Stomach (tissue), 8 donors: ENCODE measurements at regions not wholly inside any gene's neighbourhood (a gene's known extent, or its start where the extent isn't known, plus 50 kb on each side); places are given as distances from the start of the nearest gene placed in this dataset.

Experiments
- DNase-seq, 2 donors: peaks; one replicate each; pipeline versions ENCODE4 v3.0.0 to v3.0.0-alpha.2; 2013 to 2019
- H3K27ac ChIP-seq, 5 donors: fragments of 200-600 bp in 4 of 5; sonication (generic) in 4 of 5; one replicate each; pipeline ENCODE4 v1.5.1; 2013 to 2019; ENCODE audit warnings: mild to moderate bottlenecking in 1 of 5, moderate library complexity in 1 of 5
- H3K27me3 ChIP-seq, 3 donors: fragments of 200-600 bp; sonication (generic); one replicate each; pipeline ENCODE4 v1.5.1; 2017 to 2019; ENCODE audit warnings: mixed run types in 1 of 3
- H3K36me3 ChIP-seq, 4 donors: fragments of 200-600 bp; sonication (generic); 1 replicate in 3 of 4; 2 replicates in 1 of 4; pipeline ENCODE4 v1.5.1; 2016 to 2019
- H3K4me1 ChIP-seq, 4 donors: fragments of 200-600 bp; sonication (generic); one replicate each; pipeline ENCODE4 v1.5.1; 2016 to 2019
- H3K4me3 ChIP-seq, 4 donors: fragments of 200-600 bp; sonication (generic) in 3 of 4; one replicate each; pipeline ENCODE4 v1.5.1; 2016 to 2019; ENCODE audit warnings: mild to moderate bottlenecking in 1 of 4
- H3K9me3 ChIP-seq, 4 donors: fragments of 200-600 bp; sonication (generic); one replicate each; pipeline ENCODE4 v1.5.1; 2016 to 2019
- CTCF ChIP-seq, 7 experiments: fragments of 450-650 bp in 4 of 7; fragments of 200-600 bp in 3 of 7; sonication (generic) in 3 of 7; IDR thresholded peaks; one replicate each; pipeline ENCODE4 v1.5.1; 2016 to 2019; ENCODE audit warnings: antibody characterized with exemption in 7 of 7, control low read depth in 2 of 7, mild to moderate bottlenecking in 1 of 7
- EP300 ChIP-seq: sonication (generic); formaldehyde crosslinking; IDR thresholded peaks from one replicate; pipeline ENCODE4 v1.6.1; 2017; ENCODE audit warnings: antibody characterized with exemption
- POLR2A ChIP-seq, 4 donors: fragments of 450-650 bp; IDR thresholded peaks; one replicate each; pipeline ENCODE4 v1.6.1; 2016; ENCODE audit warnings: antibody characterized with exemption in 4 of 4, control low read depth in 2 of 4, mild to moderate bottlenecking in 1 of 4, moderate library complexity in 1 of 4
- POLR2AphosphoS5 ChIP-seq, 3 donors: sonication (generic); formaldehyde crosslinking; IDR thresholded peaks; one replicate each; pipeline ENCODE4 v1.6.1; 2016; ENCODE audit warnings: antibody characterized with exemption in 3 of 3
- WGBS, 5 donors: extraction: QIAGEN DNeasy Blood & Tissue Kit in 3 of 5; methylation state at CpG; one replicate each; pipeline versions ENCODE4 v1.1.5 to v1.1.7; 2013 to 2018; 5-methylcytosine and 5-hydroxymethylcytosine counted together
- intact Hi-C: fragments of 100-400 bp; cut with DNase I; formaldehyde crosslinking; loops from one replicate; pipeline ENCODE4 v1.15.1; 2023; ENCODE audit warnings: low total_unique reads
- donor health status: healthy with polysubstance abuse.
- donor health status: Bipolar disorder and iron deficiency.
- donor health status: healthy.

GRCh38 chr5:9789777-9790176, 159.6 kb upstream of the TAS2R1 start:
- H3K36me3 ChIP-seq: no peaks in the 10 kb centered on the region
- TF ChIP-seq EP300: no peak
- H3K9me3 ChIP-seq: no peaks in the 10 kb centered on the region
- no peaks in the 10 kb centered on the region for H3K27me3 ChIP-seq
- no peak for DNase-seq
- no peak overlapping the region for H3K27ac ChIP-seq
- intact Hi-C loops: no loop called here
- H3K4me3 ChIP-seq: no peak overlapping the region
- 56 to 81% (median 71%) methylated on average over 1 of the region's 1 CpG for WGBS, 5 donors
- no peaks in the 10 kb centered on the region for H3K4me1 ChIP-seq

- H3K4me3 ChIP-seq: no peak overlapping the region
- intact Hi-C loops: no loop called here
- H3K36me3 ChIP-seq: no peaks in the 10 kb centered on the region
- WGBS, 5 donors: 27 to 45% (median 36%) methylated on average over 8 of the region's 8 CpGs
- TF ChIP-seq POLR2AphosphoS5 (IDR thresholded peaks at IDR 0.05): no peak
- TF ChIP-seq CTCF (IDR thresholded peaks at IDR 0.05): no peak
- TF ChIP-seq POLR2A (IDR thresholded peaks at IDR 0.05): no peak
- TF ChIP-seq EP300: no peak
- no peak overlapping the region for H3K27ac ChIP-seq
- DNase-seq: no peak
- H3K9me3 ChIP-seq: no peaks in the 10 kb centered on the region
- H3K27me3 ChIP-seq: no peaks in the 10 kb centered on the region
- no peaks in the 10 kb centered on the region for H3K4me1 ChIP-seq
These were observed 157.9 kb upstream of the TAS2R1 start for GRCh38 chr5:9787861-9788600.

GRCh38 chr5:9786380-9787360, 156.5 kb upstream of the TAS2R1 start:
- Histone ChIP-seq H3K36me3 (no peaks in the 10 kb centered on the region), H3K27me3 (no peaks in the 10 kb centered on the region), H3K9me3 (no peaks in the 10 kb centered on the region), H3K4me3 (no peak overlapping the region), H3K27ac (no peak overlapping the region), H3K4me1 (no peaks in the 10 kb centered on the region)
- no peak for DNase-seq
- 79 to 84% (median 81%) methylated on average over 6 of the region's 6 CpGs for WGBS, 5 donors
- no peak for TF ChIP-seq CTCF (IDR thresholded peaks at IDR 0.05)
- intact Hi-C loops: no loop called here

- H3K4me3 ChIP-seq: no peak overlapping the region
- no peaks in the 10 kb centered on the region for H3K4me1 ChIP-seq
- DNase-seq: no peak
- no peak for TF ChIP-seq POLR2A (IDR thresholded peaks at IDR 0.05)
- TF ChIP-seq CTCF (IDR thresholded peaks at IDR 0.05): no peak
- no peak for TF ChIP-seq POLR2AphosphoS5 (IDR thresholded peaks at IDR 0.05)
- intact Hi-C loops: no loop called here
- WGBS, 5 donors: 49 to 68% (median 56%) methylated on average over 2 of the region's 2 CpGs
- peaks cover 0 to 4% (median 0%) of the 10 kb centered on the region in 4 donors for H3K9me3 ChIP-seq
- H3K36me3 ChIP-seq: no peaks in the 10 kb centered on the region
- no peak overlapping the region for H3K27ac ChIP-seq
- H3K27me3 ChIP-seq: no peaks in the 10 kb centered on the region
These were observed 155.6 kb upstream of the TAS2R1 start for GRCh38 chr5:9785751-9786150.
